ENCODE measurements at regions not wholly inside any gene's neighbourhood (a gene's known extent, or its start where the extent isn't known, plus 50 kb on each side); places are given as distances from the start of the nearest gene placed in this dataset.

DNA sequence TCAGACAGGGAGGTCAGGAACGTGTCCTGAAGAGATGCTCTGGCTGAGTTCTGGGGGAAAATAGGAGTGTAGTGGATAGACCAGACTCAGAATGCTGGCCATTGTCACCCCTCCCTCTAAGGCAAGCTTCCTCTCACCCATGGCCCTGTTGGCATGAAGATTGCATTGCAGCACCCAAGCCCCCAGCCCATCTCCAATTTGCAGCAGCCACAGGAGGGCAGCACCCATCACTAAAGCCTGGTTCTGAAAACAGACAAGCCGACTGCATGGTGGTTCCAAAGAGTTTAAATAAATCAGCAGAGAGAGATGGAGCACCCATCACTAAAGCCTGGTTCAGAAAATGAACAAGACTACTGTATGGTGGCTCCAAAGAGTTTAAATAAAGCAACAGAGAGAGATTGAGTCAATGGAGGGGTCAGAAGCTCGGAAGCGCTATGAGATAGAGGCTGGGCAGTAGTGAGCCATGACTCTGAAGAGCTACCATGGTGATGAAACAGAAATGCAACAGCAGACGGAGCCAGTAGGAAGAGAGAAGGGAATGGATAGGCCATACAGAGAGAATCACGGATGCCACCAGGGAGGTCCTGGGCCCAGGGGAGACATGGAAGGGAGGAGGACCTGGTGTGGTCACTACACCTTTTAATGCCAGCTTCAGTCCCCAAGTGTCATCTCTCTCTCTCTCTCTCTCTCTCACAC, 237.9 kb upstream of the MYO3A start:
- TF ChIP-seq, protein P1, sequence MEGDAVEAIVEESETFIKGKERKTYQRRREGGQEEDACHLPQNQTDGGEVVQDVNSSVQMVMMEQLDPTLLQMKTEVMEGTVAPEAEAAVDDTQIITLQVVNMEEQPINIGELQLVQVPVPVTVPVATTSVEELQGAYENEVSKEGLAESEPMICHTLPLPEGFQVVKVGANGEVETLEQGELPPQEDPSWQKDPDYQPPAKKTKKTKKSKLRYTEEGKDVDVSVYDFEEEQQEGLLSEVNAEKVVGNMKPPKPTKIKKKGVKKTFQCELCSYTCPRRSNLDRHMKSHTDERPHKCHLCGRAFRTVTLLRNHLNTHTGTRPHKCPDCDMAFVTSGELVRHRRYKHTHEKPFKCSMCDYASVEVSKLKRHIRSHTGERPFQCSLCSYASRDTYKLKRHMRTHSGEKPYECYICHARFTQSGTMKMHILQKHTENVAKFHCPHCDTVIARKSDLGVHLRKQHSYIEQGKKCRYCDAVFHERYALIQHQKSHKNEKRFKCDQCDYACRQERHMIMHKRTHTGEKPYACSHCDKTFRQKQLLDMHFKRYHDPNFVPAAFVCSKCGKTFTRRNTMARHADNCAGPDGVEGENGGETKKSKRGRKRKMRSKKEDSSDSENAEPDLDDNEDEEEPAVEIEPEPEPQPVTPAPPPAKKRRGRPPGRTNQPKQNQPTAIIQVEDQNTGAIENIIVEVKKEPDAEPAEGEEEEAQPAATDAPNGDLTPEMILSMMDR (IDR thresholded peaks at IDR 0.05; ENCODE audit: low read depth, low read length) = no peak
- no peak for DNase-seq (ENCODE audit: extremely low read depth, low read depth)

DNA sequence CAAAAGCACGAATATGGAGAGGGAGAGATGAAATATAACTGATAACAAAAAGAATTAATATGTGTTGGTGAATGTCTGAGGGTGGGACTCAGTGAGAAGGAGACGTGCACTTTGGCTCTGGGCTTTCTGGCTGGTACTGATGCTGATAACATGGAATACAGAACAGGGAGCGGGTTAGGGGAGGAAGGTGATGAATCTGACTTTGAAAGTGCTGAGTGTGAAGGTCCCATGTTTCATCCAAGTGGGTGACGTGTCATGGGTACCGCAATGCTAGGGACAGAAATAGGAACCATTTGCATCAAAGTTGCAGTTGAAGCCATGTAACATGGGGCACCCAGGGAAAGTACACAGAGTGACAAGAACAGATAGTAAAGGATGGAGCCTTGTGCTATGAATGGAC, 236.6 kb upstream of the MYO3A start:
- TF ChIP-seq, protein P1 (IDR thresholded peaks at IDR 0.05; ENCODE audit: low read depth, low read length) = no peak
- no peak for DNase-seq (ENCODE audit: extremely low read depth, low read depth)

DNA sequence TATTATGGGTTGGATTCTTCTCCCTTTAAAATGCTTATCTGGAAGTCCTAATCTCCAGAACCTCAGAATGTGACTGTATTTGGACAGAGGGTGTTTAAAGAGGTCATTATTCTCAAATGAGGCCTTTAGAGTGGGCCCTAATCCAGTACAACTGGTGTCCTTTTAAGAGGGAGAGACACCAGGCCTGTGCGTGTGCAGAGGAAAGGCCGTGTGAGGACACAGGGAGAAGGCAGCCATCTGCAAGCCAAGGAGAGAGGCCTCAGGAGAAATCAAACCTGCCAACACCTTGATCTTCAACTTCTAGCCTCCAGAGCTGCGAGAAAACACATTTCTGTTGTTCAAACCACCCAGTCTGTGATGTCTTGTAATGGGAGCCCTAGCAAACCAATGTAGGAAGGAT, 235.4 kb upstream of the MYO3A start:
- TF ChIP-seq, protein P1 (IDR thresholded peaks at IDR 0.05; ENCODE audit: low read depth, low read length) = no peak
- DNase-seq (ENCODE audit: extremely low read depth, low read depth) = no peak

DNA sequence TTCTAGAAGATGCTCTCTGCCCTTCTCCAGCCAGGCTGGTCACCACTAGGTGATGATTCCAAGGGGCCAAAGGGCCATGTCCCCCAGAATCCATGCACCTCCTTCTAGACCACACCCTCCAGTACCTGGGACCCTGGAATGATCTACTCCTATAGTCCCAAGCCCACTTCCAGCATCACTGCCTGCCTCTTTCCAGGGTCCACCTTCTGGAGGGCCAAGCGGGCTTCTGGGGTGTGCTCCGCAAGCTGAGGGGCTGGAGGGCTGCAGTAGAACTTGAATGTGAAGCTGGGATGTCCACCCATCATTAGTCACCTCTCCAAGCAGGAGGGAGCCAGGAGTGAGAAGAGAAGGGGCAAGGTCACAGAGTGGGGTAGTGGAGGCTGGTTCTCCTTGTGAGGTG, 234.4 kb upstream of the MYO3A start:
- no peak for DNase-seq (ENCODE audit: extremely low read depth, low read depth)
- TF ChIP-seq, protein P1 (IDR thresholded peaks at IDR 0.05; ENCODE audit: low read depth, low read length) = no peak

DNA sequence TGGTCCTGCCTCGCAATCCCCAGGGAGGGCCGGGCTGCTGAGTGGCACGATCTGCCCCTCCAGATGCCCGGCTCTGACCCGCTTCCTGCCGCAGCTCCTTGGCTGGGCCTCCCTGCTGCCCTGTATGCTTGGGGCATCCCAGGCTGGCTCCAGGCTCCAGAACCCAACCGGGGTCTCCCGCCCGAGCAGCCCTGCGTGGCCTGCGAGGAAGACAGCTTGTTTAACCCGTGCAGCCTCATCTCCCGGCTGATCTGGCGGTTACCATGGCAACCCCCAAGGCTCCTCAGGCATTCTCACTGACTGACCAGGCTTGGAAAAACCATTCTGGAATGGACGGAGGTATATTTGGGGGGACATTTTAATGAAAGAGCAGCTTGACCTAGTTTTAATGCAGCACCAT, 232.4 kb upstream of the MYO3A start:
- DNase-seq (ENCODE audit: extremely low read depth, low read depth) = no peak
- TF ChIP-seq, protein P1 (IDR thresholded peaks at IDR 0.05; ENCODE audit: low read depth, low read length) = no peak

DNA sequence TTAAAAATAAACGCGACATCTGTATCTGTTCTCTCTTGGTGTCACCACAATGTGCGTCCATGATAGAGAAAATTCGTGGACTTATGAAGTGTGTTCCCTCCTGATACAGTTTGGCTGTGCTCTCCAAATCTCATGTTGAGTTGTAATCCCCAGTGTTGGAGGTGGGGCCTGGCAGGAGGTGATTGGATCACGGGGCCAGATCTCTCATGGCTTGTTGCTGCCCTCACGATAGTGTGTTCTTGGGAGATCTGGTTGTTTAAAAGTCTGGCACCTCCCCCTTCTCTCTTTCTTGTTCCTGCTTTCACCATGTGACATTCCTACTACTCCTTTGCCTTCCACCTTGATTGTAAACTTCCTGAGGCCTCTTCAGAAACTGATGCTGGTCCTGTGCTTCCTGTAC, 229.4 kb upstream of the MYO3A start:
- TF ChIP-seq, protein P1 (IDR thresholded peaks at IDR 0.05; ENCODE audit: low read depth, low read length) = no peak
- no peak for DNase-seq (ENCODE audit: extremely low read depth, low read depth)

DNA sequence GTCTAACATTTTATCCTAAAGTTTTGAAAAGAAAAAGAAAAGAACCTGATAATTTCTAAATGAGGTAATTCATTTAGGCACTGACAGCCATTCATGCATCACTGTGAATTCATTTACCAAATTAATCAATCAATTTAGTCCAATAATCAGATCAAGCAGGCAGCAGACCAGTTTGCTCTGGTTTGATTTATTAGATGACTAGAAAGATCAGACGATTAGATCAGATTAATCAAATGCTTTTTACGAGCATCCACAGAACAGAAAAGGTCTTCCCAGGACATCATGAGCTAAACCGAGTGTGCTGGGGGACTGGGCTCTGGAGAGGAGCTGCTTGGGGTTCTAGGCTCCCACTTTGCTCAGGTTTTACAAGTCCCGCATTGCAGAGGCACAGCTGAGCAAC, 226.5 kb upstream of the MYO3A start:
- TF ChIP-seq, protein P1 (IDR thresholded peaks at IDR 0.05; ENCODE audit: low read depth, low read length) = no peak

More for the DNA sequence above, 226.5 kb upstream of the MYO3A start:
- no peak for DNase-seq (ENCODE audit: extremely low read depth, low read depth)
